ENCODE measurements at regions not wholly inside any gene's neighbourhood (a gene's known extent, or its start where the extent isn't known, plus 50 kb on each side); places are given as distances from the start of the nearest gene placed in this dataset.
A peak's percentile ranks its signal among the peaks of the same experiment; 100 is the strongest.
"Not testable (repeated sequence)": the region's sequence is repeated elsewhere in the genome, so short reads cannot be mapped to it uniquely, and the experiment has no call there.

DNA sequence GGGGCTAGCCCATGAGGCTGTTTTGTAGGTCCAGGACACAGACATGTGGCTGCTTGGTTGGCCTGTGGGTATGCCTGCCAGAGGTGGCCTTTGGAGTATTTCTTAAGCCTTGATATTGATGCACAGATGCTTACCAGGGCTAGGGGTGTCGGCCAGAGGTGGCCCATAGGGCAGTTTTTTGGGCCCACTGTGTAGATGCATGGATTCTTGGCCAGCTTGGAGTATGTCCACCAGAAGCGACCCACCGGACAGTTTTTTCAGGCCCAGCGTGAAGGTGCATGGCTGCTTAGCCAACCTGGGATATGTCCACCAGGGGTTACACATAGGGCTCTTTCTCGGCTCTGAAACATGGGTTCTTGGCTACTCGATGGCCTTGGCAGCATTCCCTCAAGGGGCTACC lies 1199.1 kb downstream of the CNTNAP5 start:
- no peak for DNase-seq

DNA sequence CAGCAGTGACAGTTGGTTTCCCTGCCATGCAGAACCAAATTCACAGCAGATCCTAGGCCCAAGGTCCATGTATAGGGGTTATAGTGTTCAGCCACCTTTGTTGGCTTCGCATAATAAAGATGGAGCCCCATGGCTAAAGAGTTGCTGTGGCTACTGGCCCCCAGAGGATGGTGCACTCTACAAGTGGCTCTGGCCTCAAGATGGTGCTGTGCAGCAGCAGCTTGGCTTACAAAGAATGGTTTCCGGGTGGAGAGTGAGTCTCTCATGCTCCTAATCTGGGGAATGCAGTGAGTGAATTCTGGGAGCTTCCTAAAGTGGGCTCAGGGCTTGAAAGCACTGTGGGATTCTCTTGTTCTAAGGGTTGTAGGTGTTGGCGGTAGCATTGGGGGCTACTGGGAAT lies 1199.7 kb downstream of the CNTNAP5 start:
- DNase-seq: no peak

DNA sequence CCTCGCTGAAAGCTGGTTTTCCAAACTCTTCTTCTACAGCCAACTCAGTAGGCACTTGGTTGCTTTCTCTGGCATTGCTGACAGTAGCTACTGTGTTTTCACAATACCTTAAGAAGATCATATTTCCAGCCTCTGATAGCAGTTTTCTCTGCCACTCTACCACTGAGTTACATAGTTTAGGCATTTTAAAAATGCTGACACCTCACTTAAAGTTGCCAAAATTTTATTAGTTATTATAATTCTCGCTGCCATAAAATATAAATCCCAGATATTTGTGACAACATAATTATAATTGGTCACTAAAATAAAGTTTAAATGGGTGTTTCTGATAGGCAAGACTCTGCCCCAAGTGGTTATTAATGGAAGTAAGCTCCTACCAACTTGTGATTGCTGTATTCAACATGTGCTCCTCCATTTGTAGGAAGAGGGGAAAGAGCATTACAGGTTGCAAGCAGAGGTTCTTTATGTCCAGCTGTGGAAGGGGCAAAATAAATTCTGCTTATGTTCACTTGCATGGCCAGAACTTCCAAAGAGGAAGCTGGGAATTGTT lies 1202.8 kb downstream of the CNTNAP5 start:
- DNase-seq: no peak

GRCh38 chr2:125240870-125241269 lies 1215.8 kb downstream of the CNTNAP5 start:
- DNase-seq: no peak

- no peak for DNase-seq
Measured at GRCh38 chr2:125243074-125243473, 1218.0 kb downstream of the CNTNAP5 start.

GRCh38 chr2:125254010-125254409 lies 1228.9 kb downstream of the CNTNAP5 start:
- DNase-seq: no peak

GRCh38 chr2:125259451-125259850 lies 1234.4 kb downstream of the CNTNAP5 start:
- DNase-seq: peak; percentile 70

DNA sequence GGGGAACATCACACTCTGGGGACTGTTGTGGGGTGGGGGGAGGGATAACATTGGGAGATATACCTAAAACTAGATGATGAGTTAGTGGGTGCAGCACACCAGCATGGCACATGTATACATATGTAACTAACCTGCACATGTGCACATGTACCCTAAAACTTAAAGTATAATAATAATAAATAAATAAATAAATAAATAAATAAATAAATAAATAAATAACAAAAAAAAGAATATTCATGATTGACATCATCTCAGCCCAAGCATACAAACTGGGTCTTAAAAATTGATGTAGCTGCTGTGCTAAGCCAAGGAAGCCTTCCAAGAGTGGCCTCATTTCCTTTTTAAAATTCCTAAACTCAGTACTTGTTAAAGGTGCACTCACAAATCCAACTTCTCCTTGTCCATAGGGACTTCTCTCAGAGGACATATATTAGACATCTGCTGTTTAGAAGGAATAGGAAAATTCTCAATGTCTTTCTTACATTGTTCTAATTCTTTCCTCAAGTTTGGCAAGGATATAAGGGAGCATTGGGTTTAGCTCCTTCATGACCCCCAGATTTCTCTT lies 1235.4 kb downstream of the CNTNAP5 start:
- DNase-seq: peak; percentile 83

DNA sequence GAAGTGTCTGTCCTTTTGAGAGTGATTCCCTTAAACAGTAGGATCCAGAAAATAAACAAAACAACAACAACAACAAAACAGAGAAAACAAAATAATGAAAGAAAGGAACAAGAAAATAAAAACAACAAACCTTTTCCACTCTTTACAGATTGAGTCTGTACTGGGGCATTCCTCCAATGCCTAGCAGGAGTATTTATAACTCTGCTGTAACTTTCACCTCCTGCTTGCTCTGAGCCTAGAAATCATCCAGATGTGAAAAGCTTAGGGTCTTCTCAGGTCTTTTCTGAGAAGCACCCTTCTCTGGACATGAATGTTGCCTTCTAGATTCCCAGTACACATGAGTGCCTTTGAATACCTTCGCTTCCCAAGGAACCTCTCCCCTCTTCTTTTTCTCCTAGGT lies 1239.4 kb downstream of the CNTNAP5 start:
- no peak for DNase-seq

DNA sequence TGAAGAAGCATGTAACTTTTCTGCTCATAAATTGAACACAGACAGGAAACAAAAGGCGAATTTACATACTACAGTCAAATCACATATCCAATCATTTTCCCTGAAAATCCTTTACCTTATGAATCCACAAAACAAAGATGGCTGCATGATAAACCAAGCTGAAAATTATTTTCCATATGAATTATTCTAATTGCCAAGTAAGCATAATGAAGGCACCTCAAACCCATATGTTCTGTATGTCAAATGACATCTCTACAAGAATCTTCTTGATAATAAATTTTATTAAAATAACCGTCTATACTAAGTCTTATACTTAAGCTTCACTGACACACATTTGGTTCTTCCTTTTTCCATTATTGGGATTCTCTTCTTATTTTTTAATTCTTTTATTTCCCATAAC lies 1242.6 kb downstream of the CNTNAP5 start:
- DNase-seq: no peak

DNA sequence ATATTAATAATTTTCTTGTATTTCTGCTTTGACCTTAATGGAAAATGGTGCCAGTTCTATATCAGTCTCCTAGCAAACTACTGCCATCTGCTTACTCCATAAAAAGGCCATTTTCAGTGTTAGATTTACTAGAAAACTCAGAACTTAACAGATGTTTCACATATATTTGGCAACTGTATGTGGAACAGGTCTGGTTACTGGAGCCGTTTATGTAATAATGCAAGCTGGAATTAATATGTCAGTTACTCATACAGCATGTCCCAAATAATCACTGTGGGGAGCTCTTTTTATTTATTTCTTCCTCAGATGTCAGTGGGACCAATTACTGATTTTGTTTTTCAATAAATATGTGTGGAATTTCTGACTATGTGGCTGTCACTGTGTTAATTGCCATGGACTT lies 1247.6 kb downstream of the CNTNAP5 start:
- peak; percentile 58 for DNase-seq

GRCh38 chr2:125274718-125275117 lies 1249.6 kb downstream of the CNTNAP5 start:
- DNase-seq: no peak

GRCh38 chr2:125280265-125280664 lies 1255.2 kb downstream of the CNTNAP5 start:
- DNase-seq: no peak

DNA sequence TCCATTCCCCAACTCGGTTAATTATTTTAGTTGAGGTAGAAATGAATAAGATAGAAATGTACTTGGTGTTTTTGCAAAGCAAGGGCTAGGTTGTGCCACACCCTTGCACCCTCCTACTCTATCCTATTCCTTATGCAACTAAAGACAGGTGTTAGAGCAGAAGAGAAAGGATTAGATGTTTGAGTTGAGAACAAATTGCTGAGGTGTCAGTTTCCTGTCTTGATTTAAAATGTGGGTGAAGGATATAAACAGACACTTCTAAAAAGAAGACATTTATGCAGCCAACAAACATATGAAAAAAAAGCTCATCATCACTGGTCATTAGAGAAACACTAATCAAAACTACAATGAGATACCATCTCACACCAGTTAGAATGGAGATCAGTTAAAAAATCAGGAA lies 1256.2 kb downstream of the CNTNAP5 start:
- DNase-seq: no peak

- no peak for DNase-seq
Measured at GRCh38 chr2:125296742-125297141, 1271.7 kb downstream of the CNTNAP5 start.

DNA sequence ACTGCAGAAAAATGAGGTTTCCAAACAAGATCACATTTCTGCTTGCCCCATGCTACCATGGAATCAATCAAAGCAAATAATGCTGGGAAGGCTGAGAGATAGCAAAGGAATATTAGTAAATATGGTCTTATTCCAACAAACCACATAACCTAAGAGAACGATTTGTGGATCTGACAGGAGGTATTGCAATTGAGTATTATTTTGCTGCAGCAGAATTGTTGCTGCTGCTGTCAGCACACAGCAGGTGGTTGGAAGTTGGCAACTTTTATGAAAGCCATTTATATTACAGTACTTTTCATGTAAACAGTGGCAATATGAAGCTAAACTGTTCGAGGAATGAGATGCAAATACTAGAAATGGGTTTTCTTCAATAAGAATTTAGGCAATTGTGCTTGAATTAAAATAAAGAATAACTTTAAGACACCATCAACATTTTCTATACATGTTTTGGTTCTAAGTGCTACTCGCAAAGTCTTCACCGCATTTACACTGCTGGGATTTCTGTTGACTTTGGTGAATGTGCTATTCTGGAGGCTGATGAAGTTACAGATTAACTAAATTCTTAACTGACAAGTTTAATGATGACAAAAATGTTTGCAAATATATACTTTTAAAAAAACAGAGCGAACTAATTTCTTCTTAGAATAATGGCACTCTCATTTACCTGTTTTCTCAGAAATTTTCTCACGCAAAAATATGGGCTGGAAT lies 1285.7 kb downstream of the CNTNAP5 start:
- DNase-seq: no peak

DNA sequence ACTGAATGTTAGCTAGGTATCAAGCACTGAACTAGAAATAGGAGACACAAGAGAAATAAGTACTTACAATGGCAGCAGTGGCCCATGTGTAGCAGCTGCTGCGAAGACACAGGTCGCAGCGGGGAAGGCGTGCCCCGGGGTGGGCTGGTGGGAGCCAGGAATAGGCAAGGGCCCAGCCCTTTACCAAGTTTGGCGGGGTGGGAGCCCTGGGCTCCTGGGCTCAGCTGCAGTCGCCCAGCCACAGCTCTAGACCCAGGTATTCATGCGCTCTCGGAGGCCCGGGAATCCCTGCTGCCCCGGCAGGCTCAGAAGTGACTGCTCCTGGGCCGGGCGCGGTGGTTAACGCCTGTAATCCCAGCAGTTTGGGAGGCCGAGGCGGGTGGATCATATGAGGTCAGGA lies 1287.3 kb downstream of the CNTNAP5 start:
- no peak for DNase-seq

- no peak for DNase-seq
Measured at GRCh38 chr2:125313806-125314205, 1288.7 kb downstream of the CNTNAP5 start.

DNA sequence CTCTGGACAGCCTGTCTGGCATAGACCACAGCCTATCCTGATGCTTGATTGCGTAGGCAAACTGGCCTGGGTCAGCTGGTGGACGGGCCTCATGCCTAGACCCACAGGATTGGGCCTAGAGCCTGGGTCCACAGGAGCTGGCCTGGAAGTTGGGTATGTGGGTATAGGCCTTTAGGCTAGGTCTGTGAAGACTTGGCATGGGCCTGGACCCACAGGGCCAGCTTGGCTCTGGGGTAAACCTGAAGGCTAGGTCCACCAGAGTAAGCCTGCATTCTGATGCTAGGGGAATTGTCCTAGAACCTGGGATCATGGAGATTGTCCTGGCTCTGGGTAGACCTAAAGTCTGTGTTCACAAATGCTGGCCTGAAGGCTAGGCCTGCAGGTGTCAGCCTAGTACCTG lies 1293.7 kb downstream of the CNTNAP5 start:
- no peak for DNase-seq

- no peak for DNase-seq
Measured at GRCh38 chr2:125324273-125324672, 1299.2 kb downstream of the CNTNAP5 start.

- DNase-seq: no peak
Measured at GRCh38 chr2:125330133-125330532, 1305.0 kb downstream of the CNTNAP5 start.

- no peak for DNase-seq
Measured at GRCh38 chr2:125341353-125341752, 1314.6 kb upstream of the GYPC start.

GRCh38 chr2:125353542-125353941 lies 1302.4 kb upstream of the GYPC start:
- not testable (repeated sequence) for DNase-seq

Data from muscle of arm (tissue), 1 donor.